ENCODE measurements at regions not wholly inside any gene's neighbourhood (a gene's known extent, or its start where the extent isn't known, plus 50 kb on each side); places are given as distances from the start of the nearest gene placed in this dataset.

- TF ChIP-seq EZH2 (IDR thresholded peaks at IDR 0.05) (no peak), CTCF (IDR thresholded peaks at IDR 0.05) (no peak)
These were observed 691.7 kb upstream of the CBLB start for GRCh38 chr3:106560451-106560966.

All from neural progenitor cell (in vitro differentiated cells).